Astrocyte of the cerebellum (primary cell): ENCODE measurements at regions not wholly inside any gene's neighbourhood (a gene's known extent, or its start where the extent isn't known, plus 50 kb on each side); places are given as distances from the start of the nearest gene placed in this dataset.

ENCODE experiments used
- DNase-seq: peaks from one replicate; pipeline ENCODE4 v3.0.0-alpha.2; 2011; ENCODE audit warnings: low read depth
- H3K4me3 ChIP-seq: 2 replicates; pipeline ENCODE4 v1.5.1; 2011; ENCODE audit warnings: mild to moderate bottlenecking, low read depth, low read length, moderate library complexity
- in situ Hi-C: cut with HindIII; loops from 2 replicates; pipeline ENCODE4 v1.10.0; 2017; ENCODE audit warnings: low sequenced_read_pairs
- TF ChIP-seq, protein P1 (sequence below): IDR thresholded peaks from 2 replicates; pipeline ENCODE4 v1.5.1; 2012; ENCODE audit warnings: low read length, low read depth, moderate library complexity, mild to moderate bottlenecking; ENCODE audit errors: missing control alignments

DNA sequence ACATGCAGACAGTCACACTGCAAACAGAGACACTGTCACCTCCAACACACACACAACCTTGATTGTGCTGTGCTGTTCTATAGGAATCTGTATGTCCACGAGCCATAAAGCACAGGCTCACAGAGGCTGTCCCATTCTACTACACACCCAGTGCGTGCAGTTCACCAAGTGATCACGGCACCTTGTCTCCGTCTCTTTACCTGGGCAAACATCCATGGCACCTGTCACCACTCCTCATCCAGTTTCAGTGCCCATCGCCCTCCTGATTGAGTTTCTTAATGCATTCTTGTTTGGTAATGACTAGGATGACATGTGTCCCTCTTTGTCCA is 65.8 kb upstream of the STMND1 start:
- H3K4me3 ChIP-seq, result no peak overlapping the region
- no peak for DNase-seq
- in situ Hi-C loops, result no loop called here
- TF ChIP-seq, protein P1, sequence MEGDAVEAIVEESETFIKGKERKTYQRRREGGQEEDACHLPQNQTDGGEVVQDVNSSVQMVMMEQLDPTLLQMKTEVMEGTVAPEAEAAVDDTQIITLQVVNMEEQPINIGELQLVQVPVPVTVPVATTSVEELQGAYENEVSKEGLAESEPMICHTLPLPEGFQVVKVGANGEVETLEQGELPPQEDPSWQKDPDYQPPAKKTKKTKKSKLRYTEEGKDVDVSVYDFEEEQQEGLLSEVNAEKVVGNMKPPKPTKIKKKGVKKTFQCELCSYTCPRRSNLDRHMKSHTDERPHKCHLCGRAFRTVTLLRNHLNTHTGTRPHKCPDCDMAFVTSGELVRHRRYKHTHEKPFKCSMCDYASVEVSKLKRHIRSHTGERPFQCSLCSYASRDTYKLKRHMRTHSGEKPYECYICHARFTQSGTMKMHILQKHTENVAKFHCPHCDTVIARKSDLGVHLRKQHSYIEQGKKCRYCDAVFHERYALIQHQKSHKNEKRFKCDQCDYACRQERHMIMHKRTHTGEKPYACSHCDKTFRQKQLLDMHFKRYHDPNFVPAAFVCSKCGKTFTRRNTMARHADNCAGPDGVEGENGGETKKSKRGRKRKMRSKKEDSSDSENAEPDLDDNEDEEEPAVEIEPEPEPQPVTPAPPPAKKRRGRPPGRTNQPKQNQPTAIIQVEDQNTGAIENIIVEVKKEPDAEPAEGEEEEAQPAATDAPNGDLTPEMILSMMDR, result no peak

DNA sequence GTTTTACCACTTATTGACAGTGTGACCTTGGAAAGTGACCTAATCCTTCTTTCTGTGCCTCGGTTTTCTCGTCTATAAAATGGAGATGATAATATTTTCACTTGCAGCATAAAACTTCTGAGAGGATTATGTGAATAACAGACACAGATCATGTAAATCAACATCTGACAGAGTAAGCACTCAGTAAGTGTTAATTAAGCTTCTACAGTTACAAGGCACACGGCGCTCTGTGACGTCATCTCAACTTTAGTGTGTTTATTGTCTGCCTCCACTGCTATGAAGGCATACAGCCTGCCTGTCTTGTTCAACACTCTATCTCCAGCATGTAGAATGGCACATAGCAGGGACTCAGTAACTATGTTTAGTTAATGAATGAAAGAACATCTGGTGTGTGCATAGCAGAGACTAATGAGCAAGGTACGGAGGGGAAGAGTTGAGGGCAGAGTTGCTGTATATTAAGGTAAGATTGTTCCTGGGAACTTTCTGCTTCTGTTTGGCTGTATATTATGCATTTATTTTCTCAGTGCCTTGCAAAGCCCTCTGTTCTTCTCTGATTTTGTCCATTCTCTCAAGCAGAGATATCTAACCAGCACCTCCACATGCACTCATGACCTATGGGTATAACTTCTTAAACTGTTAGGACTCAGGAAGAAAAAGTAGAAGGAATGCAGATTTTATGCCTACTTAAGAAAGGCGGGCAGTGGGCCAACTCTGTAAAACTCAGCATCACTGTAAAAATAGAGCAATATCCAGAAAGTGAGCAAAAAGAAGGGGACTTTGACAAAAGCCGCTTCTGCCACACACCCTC is 66.4 kb upstream of the STMND1 start:
- DNase-seq, result no peak
- no peak overlapping the region for H3K4me3 ChIP-seq
- TF ChIP-seq, protein P1, result no peak
- in situ Hi-C loops, result no loop called here

GRCh38 chr6:17033746-17034145 is 68.1 kb upstream of the STMND1 start:
- TF ChIP-seq, protein P1, result no peak
- DNase-seq, result no peak
- no peak overlapping the region for H3K4me3 ChIP-seq
- in situ Hi-C loops, result no loop called here

DNA sequence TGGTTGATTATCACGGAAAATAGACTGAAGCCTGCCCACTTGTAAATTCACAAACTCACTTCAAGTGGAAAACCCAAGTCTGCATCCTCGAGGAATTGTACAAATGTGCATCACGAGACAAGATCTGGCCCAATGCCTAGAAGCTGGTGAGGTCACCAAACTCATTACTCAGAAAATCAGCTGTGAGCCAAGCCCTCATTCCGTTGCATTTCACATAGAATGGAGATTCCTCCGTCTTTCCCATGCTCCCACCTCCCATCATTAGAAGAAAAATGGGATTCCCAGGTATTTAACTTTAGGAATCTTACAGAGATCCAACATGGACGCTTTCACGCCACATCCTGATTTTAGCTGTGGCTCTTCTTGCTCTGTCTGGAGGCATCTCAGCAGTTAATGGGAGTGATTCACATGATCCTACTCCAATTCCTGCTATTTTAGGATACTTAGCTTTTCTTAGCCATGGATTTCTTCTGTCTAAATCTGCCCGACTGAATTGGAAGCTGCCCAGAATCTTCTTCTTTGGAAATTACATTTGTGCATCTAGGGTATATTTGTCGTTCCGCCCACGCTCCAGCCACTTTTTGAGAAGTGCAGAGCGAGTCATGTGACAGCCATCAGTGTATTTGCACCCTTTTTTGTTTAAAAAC is 68.7 kb upstream of the STMND1 start:
- H3K4me3 ChIP-seq, result no peak overlapping the region
- in situ Hi-C loops, result no loop called here
- TF ChIP-seq, protein P1, result no peak
- DNase-seq, result peak; percentile 94

DNA sequence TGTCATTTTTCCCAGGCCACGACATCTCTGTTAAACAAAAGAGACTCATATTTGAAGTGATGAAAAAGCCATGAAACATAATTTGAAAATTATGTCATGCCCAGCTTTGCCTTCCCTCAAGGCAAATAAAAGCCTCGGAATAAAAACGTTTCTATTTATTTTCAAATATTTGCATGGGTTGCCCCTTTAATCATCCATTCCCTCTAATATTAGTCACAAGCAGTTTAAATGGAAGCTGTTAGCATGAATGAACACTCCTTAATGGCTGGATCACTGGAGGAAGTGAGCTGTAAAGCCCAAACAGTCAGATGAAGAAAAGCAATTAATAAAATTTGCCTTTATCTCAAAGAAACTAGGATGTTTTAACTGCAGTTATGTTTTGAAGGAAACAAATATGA is 69.3 kb upstream of the STMND1 start:
- no peak for DNase-seq
- TF ChIP-seq, protein P1, result no peak
- in situ Hi-C loops, result no loop called here
- no peak overlapping the region for H3K4me3 ChIP-seq

DNA sequence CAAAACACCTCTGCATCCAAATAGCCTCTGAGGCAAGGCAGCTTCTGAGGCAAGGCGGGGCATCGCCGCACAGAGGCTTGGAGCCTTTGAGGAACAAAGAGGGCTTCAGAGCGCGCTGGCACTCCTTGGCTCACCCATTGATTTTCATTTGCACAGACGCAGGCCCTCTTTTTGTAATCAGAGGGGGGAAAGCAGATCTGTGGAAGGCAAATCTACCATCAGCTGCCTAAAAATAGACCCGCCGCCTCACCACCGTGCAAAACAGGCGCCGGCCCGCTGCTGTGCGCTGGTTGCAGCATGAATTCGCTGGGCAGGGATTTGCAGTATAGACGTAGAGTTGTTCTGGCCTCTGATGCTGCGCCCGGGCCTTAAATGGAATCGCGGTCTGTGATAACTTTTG is 69.9 kb upstream of the STMND1 start:
- no peak for DNase-seq
- no peak overlapping the region for H3K4me3 ChIP-seq
- in situ Hi-C loops, result no loop called here
- TF ChIP-seq, protein P1, result no peak
